GM23248 (cell line): ENCODE measurements at regions not wholly inside any gene's neighbourhood (a gene's known extent, or its start where the extent isn't known, plus 50 kb on each side); places are given as distances from the start of the nearest gene placed in this dataset.

Source experiments
- EZH2 ChIP-seq: fragments of 200-600 bp; sonication (generic); IDR thresholded peaks from 2 replicates; pipeline ENCODE4 v1.6.1; 2018; ENCODE audit warnings: antibody characterized with exemption, mild to moderate bottlenecking; ENCODE audit not compliant: insufficient read depth, poor library complexity, severe bottlenecking
- EZH2phosphoT487 ChIP-seq: fragments of 200-600 bp; sonication (generic); IDR thresholded peaks from 2 replicates; pipeline ENCODE4 v1.6.1; 2018; ENCODE audit warnings: antibody characterized with exemption, moderate library complexity, mild to moderate bottlenecking, low read depth; ENCODE audit not compliant: insufficient read depth

DNA sequence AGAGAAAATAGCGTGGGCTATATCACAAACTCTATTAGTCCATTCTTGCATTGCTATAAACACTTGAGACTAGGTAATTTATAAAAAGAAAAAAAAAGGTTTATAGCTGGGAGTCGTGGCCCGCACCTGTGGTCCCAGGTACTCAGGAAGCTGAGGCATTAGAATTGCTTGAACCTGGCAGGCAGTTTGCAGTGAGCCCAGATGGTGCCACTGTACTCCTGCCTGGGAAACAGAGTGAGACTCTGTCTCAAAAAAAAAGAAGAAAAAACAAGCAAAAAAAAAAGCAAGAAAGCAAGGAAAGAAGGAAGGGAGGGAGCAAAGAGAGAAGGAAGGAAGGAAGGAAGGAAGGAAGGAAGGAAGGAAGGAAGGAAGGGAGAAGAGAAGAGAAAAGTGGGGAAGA lies 904.2 kb upstream of the EDIL3 start:
- TF ChIP-seq EZH2phosphoT487 = no peak
- no peak for TF ChIP-seq EZH2
